Activated T-cell treated with anti-CD3 and anti-CD28 coated beads, Interleukin-2, amount 50 U/mL, for 72 hours (primary cell): ENCODE measurements at regions not wholly inside any gene's neighbourhood (a gene's known extent, or its start where the extent isn't known, plus 50 kb on each side); places are given as distances from the start of the nearest gene placed in this dataset.

Experiments
- ATAC-seq, 2 donors: fragments of 150-1000 bp; cut with Tn5 transposase; replicated peaks in 1 of 2; 2 replicates each; pipeline ENCODE4 v1.10.0; 2021; ENCODE audit warnings: moderate library complexity in 2 of 2, mild to moderate bottlenecking in 1 of 2
- DNase-seq, 2 donors: peaks; one replicate each; pipeline ENCODE4 v3.0.0; 2021 to 2022; ENCODE audit warnings: mixed read lengths in 1 of 2
- H3K27ac Mint-ChIP-seq: one replicate; pipeline ENCODE4 v1.8.0; 2022; ENCODE audit warnings: mild to moderate bottlenecking, moderate library complexity, mixed read lengths
- H3K27me3 Mint-ChIP-seq: one replicate; pipeline ENCODE4 v1.8.0; 2022; ENCODE audit warnings: low read depth, mixed read lengths
- H3K36me3 Mint-ChIP-seq, 2 donors: one replicate each; pipeline ENCODE4 v1.8.0; 2022; ENCODE audit warnings: mixed read lengths in 2 of 2, mild to moderate bottlenecking in 1 of 2; ENCODE audit not compliant: insufficient read depth in 2 of 2
- H3K4me1 Mint-ChIP-seq: one replicate; pipeline ENCODE4 v1.8.0; 2022; ENCODE audit warnings: low read depth, mixed read lengths
- H3K4me3 Mint-ChIP-seq, 2 donors: one replicate each; pipeline ENCODE4 v1.8.0; 2022; ENCODE audit warnings: mild to moderate bottlenecking in 2 of 2, mixed read lengths in 2 of 2, moderate library complexity in 2 of 2
- H3K9me3 Mint-ChIP-seq, 2 donors: one replicate each; pipeline ENCODE4 v1.8.0; 2022; ENCODE audit warnings: mixed read lengths in 2 of 2

GRCh38 chr12:42834062-42834461, 244.5 kb upstream of the PRICKLE1 start:
- H3K36me3 Mint-ChIP-seq, result no peaks in the 10 kb centered on the region
- H3K4me3 Mint-ChIP-seq, result no peak overlapping the region
- H3K9me3 Mint-ChIP-seq, result peaks cover under 1 to 7% of the 10 kb centered on the region in 2 donors
- DNase-seq, result no peak
- no peak for ATAC-seq
- no peak overlapping the region for H3K27ac Mint-ChIP-seq
- H3K4me1 Mint-ChIP-seq, result no peaks in the 10 kb centered on the region
- no peaks in the 10 kb centered on the region for H3K27me3 Mint-ChIP-seq

DNA sequence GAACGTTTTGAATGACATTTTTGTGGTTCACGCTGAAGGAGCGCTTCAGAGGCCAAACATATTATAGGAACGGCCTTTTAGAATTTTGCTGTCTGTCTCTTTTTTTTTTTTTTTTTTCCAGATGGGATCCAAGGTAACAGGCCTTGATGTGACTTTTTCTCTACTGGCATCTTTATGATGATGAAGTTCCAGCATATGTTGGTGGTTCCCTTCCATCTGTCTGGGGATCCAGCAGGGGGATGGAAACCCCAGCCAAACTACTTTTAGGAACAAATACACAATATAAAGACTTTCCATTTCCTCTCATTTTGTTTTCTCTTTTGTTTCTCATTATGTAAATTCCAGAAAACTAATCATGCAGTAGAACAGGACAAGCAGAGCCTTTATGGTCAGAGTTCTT, 239.3 kb upstream of the PRICKLE1 start:
- DNase-seq (no peak), ATAC-seq (no peak)
- Mint-ChIP-seq H3K9me3 (peaks cover 0 to 1% of the 10 kb centered on the region in 2 donors), H3K27me3 (no peaks in the 10 kb centered on the region), H3K4me3 (no peak overlapping the region), H3K36me3 (no peaks in the 10 kb centered on the region), H3K27ac (no peak overlapping the region), H3K4me1 (no peaks in the 10 kb centered on the region)

DNA sequence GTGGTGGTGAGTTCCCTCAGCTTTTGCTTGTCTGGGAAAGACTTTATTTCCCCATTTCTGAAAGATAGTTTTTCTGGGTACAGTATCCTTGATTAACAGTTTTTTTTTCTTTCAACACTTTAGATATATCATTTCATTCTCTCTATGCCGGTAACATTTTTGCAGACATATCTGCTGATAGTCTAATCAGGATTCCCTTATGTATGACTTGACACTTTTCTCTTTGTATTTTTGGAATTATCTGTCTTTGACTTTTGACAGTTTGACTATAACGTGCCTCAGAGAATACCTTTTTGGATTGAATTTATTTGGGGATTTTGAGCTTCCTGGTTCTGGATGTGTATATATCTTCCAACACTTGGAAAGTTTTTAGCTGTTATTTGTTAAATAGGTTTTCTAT, 234.8 kb upstream of the PRICKLE1 start:
- Mint-ChIP-seq H3K9me3 (peaks cover 0 to 6% of the 10 kb centered on the region in 2 donors), H3K27ac (no peak overlapping the region), H3K36me3 (no peaks in the 10 kb centered on the region), H3K27me3 (no peaks in the 10 kb centered on the region), H3K4me3 (no peak overlapping the region), H3K4me1 (no peaks in the 10 kb centered on the region)
- ATAC-seq, result no peak
- DNase-seq, result no peak

DNA sequence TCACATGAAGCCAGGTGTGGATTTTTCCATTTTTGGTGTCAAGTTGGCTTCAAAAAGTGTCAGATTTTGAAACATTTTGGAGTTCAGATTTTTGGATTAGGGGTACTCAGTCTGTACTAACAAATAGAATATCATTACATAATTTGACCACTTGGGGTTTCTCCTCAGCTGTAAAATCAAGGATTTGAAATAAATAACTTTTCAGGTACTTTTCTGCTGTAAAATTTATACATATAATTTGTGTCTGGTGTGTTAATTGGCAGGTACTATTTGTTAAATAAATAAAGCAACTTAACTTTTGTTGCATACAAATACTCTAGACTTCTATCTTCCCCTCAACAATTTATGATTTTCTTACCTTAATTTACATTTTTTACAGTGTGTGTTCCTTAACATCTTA, 234.1 kb upstream of the PRICKLE1 start:
- no peaks in the 10 kb centered on the region for H3K27me3 Mint-ChIP-seq
- no peak overlapping the region for H3K4me3 Mint-ChIP-seq
- no peaks in the 10 kb centered on the region for H3K36me3 Mint-ChIP-seq
- peaks cover 0 to 5% of the 10 kb centered on the region in 2 donors for H3K9me3 Mint-ChIP-seq
- H3K27ac Mint-ChIP-seq, result no peak overlapping the region
- ATAC-seq, result no peak
- H3K4me1 Mint-ChIP-seq, result no peaks in the 10 kb centered on the region
- no peak for DNase-seq

- ATAC-seq (no peak), DNase-seq (no peak)
- no peaks in the 10 kb centered on the region for H3K4me1 Mint-ChIP-seq
- no peaks in the 10 kb centered on the region for H3K27me3 Mint-ChIP-seq
- H3K36me3 Mint-ChIP-seq, result no peaks in the 10 kb centered on the region
- H3K27ac Mint-ChIP-seq, result no peak overlapping the region
- H3K4me3 Mint-ChIP-seq, result no peak overlapping the region
- peaks cover 0 to 7% of the 10 kb centered on the region in 2 donors for H3K9me3 Mint-ChIP-seq
Observed at GRCh38 chr12:42819846-42820245, 230.3 kb upstream of the PRICKLE1 start.

GRCh38 chr12:42815068-42815467, 225.5 kb upstream of the PRICKLE1 start:
- no peaks in the 10 kb centered on the region for H3K4me1 Mint-ChIP-seq
- H3K9me3 Mint-ChIP-seq, result peaks cover 0 to 7% of the 10 kb centered on the region in 2 donors
- H3K27ac Mint-ChIP-seq, result no peak overlapping the region
- DNase-seq (no peak), ATAC-seq (no peak)
- H3K4me3 Mint-ChIP-seq, result no peak overlapping the region
- no peaks in the 10 kb centered on the region for H3K36me3 Mint-ChIP-seq
- no peaks in the 10 kb centered on the region for H3K27me3 Mint-ChIP-seq

DNA sequence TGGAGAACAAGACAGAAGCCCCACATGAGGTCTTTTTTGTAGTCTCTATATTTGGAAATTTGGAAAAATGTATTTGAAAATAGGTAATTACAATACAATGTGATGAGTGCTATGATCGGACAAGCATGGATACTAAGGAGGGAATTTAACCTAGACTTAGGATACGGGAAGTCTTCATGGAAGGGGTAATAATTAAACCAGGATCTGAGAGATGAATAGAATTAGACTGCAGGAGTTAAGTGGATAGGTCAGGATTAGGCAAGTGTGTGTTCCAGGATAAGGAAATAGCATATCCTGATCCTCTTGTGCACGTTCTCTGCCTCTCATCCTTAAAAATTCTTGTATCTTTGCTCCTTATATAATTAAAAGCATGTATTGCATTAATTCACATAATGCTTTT, 223.3 kb upstream of the PRICKLE1 start:
- H3K27me3 Mint-ChIP-seq, result no peaks in the 10 kb centered on the region
- no peak for ATAC-seq
- DNase-seq, result no peak
- H3K4me1 Mint-ChIP-seq, result no peaks in the 10 kb centered on the region
- H3K36me3 Mint-ChIP-seq, result no peaks in the 10 kb centered on the region
- H3K9me3 Mint-ChIP-seq, result peaks cover 0 to 7% of the 10 kb centered on the region in 2 donors
- H3K4me3 Mint-ChIP-seq, result no peak overlapping the region
- H3K27ac Mint-ChIP-seq, result no peak overlapping the region

DNA sequence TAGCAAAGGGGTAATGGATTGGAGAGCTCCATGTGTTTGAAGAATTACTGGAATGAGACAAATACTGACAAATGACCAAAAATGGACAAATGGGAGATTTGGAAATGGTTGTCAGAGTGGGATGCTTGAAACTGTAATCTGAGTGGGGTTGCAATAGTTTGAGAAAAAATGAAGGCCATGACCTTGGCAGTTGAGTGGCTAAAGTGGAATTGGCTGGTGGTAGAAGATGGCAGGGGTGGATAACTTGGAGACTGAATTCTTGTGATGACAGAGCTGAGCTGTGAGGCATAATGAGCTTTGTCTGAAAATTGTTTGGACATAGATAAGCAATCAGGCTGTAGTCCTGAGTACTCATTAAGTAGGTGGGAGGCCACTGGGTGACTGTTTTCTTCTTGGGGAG, 222.5 kb upstream of the PRICKLE1 start:
- peaks cover 0 to 7% of the 10 kb centered on the region in 2 donors for H3K9me3 Mint-ChIP-seq
- no peak overlapping the region for H3K4me3 Mint-ChIP-seq
- no peak overlapping the region for H3K27ac Mint-ChIP-seq
- ATAC-seq (no peak), DNase-seq (no peak)
- H3K4me1 Mint-ChIP-seq, result no peaks in the 10 kb centered on the region
- H3K36me3 Mint-ChIP-seq, result no peaks in the 10 kb centered on the region
- H3K27me3 Mint-ChIP-seq, result no peaks in the 10 kb centered on the region

GRCh38 chr12:42810006-42810405, 220.5 kb upstream of the PRICKLE1 start:
- Mint-ChIP-seq H3K4me1 (no peaks in the 10 kb centered on the region), H3K36me3 (no peaks in the 10 kb centered on the region), H3K27ac (no peak overlapping the region), H3K9me3 (peaks cover 0 to 4% of the 10 kb centered on the region in 2 donors), H3K27me3 (no peaks in the 10 kb centered on the region), H3K4me3 (no peak overlapping the region)
- DNase-seq (no peak), ATAC-seq (no peak)

DNA sequence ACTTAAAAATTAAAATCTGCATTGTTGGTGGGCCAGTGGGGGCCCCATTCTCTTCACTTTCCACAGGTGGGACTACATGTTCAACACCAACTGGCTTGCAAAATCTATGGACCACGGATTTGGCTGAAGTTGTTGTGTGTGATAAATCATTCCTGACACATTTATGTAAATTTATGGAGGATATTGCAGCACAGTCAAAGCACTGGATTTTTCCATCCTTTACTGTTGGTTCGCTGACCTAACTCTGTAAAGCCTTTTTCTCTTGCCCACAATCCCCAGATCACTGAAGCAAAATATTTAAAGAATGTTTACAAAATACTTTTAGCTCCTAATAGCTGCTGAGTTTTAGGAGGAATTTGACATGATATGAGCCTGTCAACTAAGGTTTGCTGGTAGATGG, 219.7 kb upstream of the PRICKLE1 start:
- Mint-ChIP-seq H3K27ac (no peak overlapping the region), H3K4me3 (no peak overlapping the region), H3K4me1 (no peaks in the 10 kb centered on the region), H3K27me3 (no peaks in the 10 kb centered on the region), H3K9me3 (peaks cover 0 to 4% of the 10 kb centered on the region in 2 donors), H3K36me3 (no peaks in the 10 kb centered on the region)
- ATAC-seq (no peak), DNase-seq (no peak)

- Mint-ChIP-seq H3K4me3 (no peak overlapping the region), H3K9me3 (peaks cover 0 to 3% of the 10 kb centered on the region in 2 donors)
- ATAC-seq, result no peak
Observed at GRCh38 chr12:42807766-42808165, 218.2 kb upstream of the PRICKLE1 start.

GRCh38 chr12:42807251-42807650, 217.7 kb upstream of the PRICKLE1 start:
- Mint-ChIP-seq H3K4me3 (no peak overlapping the region), H3K27ac (no peak overlapping the region), H3K9me3 (peaks cover 0 to 3% of the 10 kb centered on the region in 2 donors), H3K4me1 (no peaks in the 10 kb centered on the region), H3K36me3 (no peaks in the 10 kb centered on the region), H3K27me3 (no peaks in the 10 kb centered on the region)
- DNase-seq (no peak), ATAC-seq (no peak)

More at GRCh38 chr12:42807766-42808165, 218.2 kb upstream of the PRICKLE1 start:
- H3K36me3 Mint-ChIP-seq, result no peaks in the 10 kb centered on the region
- DNase-seq, result no peak
- no peaks in the 10 kb centered on the region for H3K4me1 Mint-ChIP-seq
- no peaks in the 10 kb centered on the region for H3K27me3 Mint-ChIP-seq
- H3K27ac Mint-ChIP-seq, result no peak overlapping the region

DNA sequence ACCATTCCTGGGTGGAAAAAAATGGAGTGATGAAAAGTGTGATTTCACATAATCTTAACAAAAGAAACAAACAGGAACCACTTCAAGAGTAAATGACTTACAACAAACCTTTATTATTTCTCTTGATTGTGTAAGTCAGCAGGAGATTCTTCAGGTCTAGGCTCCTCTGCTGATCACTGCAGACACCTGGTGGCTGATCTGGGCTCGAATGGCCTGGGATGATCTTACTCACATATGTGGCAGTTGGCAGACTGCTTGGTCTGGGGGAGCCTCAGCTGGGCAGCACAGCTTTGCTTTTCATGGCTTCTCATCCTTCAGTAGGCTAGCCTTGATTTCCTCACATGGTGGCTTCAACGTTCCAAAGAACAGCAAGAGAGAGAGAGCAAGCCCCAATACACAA, 215.4 kb upstream of the PRICKLE1 start:
- ATAC-seq, result no peak
- no peak for DNase-seq
- H3K36me3 Mint-ChIP-seq, result no peaks in the 10 kb centered on the region
- peaks cover 0 to 1% of the 10 kb centered on the region in 2 donors for H3K9me3 Mint-ChIP-seq
- H3K27ac Mint-ChIP-seq, result no peak overlapping the region
- H3K4me1 Mint-ChIP-seq, result no peaks in the 10 kb centered on the region
- H3K4me3 Mint-ChIP-seq, result no peak overlapping the region
- no peaks in the 10 kb centered on the region for H3K27me3 Mint-ChIP-seq

- no peak overlapping the region for H3K4me3 Mint-ChIP-seq
- DNase-seq (no peak), ATAC-seq (no peak)
- no peaks in the 10 kb centered on the region for H3K4me1 Mint-ChIP-seq
- H3K9me3 Mint-ChIP-seq, result peaks cover 0 to 1% of the 10 kb centered on the region in 2 donors
- H3K27ac Mint-ChIP-seq, result no peak overlapping the region
- no peaks in the 10 kb centered on the region for H3K36me3 Mint-ChIP-seq
- H3K27me3 Mint-ChIP-seq, result no peaks in the 10 kb centered on the region
Observed at GRCh38 chr12:42802785-42803189, 213.2 kb upstream of the PRICKLE1 start.
